Uterus (tissue), 2 donors: ENCODE measurements at regions not wholly inside any gene's neighbourhood (a gene's known extent, or its start where the extent isn't known, plus 50 kb on each side); places are given as distances from the start of the nearest gene placed in this dataset.

ENCODE experiments used
- POLR2A ChIP-seq, 2 donors: fragments of 450-650 bp; IDR thresholded peaks; one replicate each; pipeline ENCODE4 v1.6.1; 2016; ENCODE audit warnings: antibody characterized with exemption in 2 of 2, mild to moderate bottlenecking in 1 of 2, moderate library complexity in 1 of 2
- TF ChIP-seq, protein P1 (sequence below), 4 experiments: fragments of 200-600 bp in 2 of 4; fragments of 450-650 bp in 2 of 4; sonication (generic) in 2 of 4; IDR thresholded peaks; one replicate each; pipeline ENCODE4 v1.5.1; 2016 to 2019; ENCODE audit warnings: antibody characterized with exemption in 4 of 4, mild to moderate bottlenecking in 2 of 4, moderate library complexity in 1 of 4

- TF ChIP-seq, protein P1, sequence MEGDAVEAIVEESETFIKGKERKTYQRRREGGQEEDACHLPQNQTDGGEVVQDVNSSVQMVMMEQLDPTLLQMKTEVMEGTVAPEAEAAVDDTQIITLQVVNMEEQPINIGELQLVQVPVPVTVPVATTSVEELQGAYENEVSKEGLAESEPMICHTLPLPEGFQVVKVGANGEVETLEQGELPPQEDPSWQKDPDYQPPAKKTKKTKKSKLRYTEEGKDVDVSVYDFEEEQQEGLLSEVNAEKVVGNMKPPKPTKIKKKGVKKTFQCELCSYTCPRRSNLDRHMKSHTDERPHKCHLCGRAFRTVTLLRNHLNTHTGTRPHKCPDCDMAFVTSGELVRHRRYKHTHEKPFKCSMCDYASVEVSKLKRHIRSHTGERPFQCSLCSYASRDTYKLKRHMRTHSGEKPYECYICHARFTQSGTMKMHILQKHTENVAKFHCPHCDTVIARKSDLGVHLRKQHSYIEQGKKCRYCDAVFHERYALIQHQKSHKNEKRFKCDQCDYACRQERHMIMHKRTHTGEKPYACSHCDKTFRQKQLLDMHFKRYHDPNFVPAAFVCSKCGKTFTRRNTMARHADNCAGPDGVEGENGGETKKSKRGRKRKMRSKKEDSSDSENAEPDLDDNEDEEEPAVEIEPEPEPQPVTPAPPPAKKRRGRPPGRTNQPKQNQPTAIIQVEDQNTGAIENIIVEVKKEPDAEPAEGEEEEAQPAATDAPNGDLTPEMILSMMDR (IDR thresholded peaks at IDR 0.05), result no peak
- TF ChIP-seq POLR2A (IDR thresholded peaks at IDR 0.05), result no peak
Measured at GRCh38 chr4:130393231-130393630, 1297.3 kb downstream of the C4orf33 start.
